SK-N-SH (cell line): ENCODE measurements at regions not wholly inside any gene's neighbourhood (a gene's known extent, or its start where the extent isn't known, plus 50 kb on each side); places are given as distances from the start of the nearest gene placed in this dataset.

Experiments used
- CTCF ChIA-PET: fragments of 300-600, 350-600 bp; formaldehyde crosslinking; extraction: SDS; loops from one replicate; lab custom pipeline; 2021; lab: Yijun Ruan, JAX
- POLR2A ChIA-PET: fragments of 350-600 bp; sonication (Branson Sonifier 250); formaldehyde crosslinking; extraction: SDS; loops from one replicate; lab custom pipeline; 2020; ENCODE audit warnings: antibody characterized with exemption, inconsistent platforms; lab: Yijun Ruan, JAX
- DNase-seq: peaks from one replicate; pipeline ENCODE4 v3.0.0; 2012
- H2AFZ ChIP-seq: fragments of 200-600 bp; sonication (generic); 2 replicates; pipeline ENCODE4 v1.8.1; 2016; ENCODE audit warnings: antibody characterized with exemption, mild to moderate bottlenecking, low read depth
- H3F3A ChIP-seq: fragments of 200-600 bp; sonication (generic); replicated peaks from 2 replicates; pipeline ENCODE3; 2016; ENCODE audit warnings: antibody characterized with exemption, mild to moderate bottlenecking; ENCODE audit not compliant: insufficient read depth
- H3K27ac ChIP-seq, 2 experiments: fragments of 200-500 bp in 1 of 2; fragments of 200-600 bp in 1 of 2; sonication (Bioruptor generic) in 1 of 2; sonication (generic), shearing (Covaris generic) in 1 of 2; 2 replicates each; pipeline versions ENCODE4 v1.5.1 to v1.6.1; 2014 to 2016; ENCODE audit warnings: low read depth in 2 of 2, inconsistent platforms in 1 of 2, low read length in 1 of 2, mild to moderate bottlenecking in 1 of 2, mixed read lengths in 1 of 2
- H3K27me3 ChIP-seq: fragments of 200-600 bp; sonication (generic), shearing (Covaris generic); 2 replicates; pipeline ENCODE4 v1.6.1; 2016; ENCODE audit warnings: mixed run types; ENCODE audit not compliant: insufficient read depth
- H3K36me3 ChIP-seq, 2 experiments: fragments of 200-500 bp in 1 of 2; fragments of 200-600 bp in 1 of 2; sonication (Bioruptor generic) in 1 of 2; sonication (generic) in 1 of 2; replicated peaks in 1 of 2; 2 replicates each; pipeline versions ENCODE3 to v1.5.1; 2014 to 2016; ENCODE audit warnings: low read length in 1 of 2, mild to moderate bottlenecking in 1 of 2; ENCODE audit not compliant: insufficient read depth in 2 of 2, control insufficient read depth in 1 of 2
- H3K4me1 ChIP-seq, 2 experiments: fragments of 200-500 bp in 1 of 2; fragments of 200-600 bp in 1 of 2; sonication (Bioruptor generic) in 1 of 2; sonication (generic), shearing (Covaris generic) in 1 of 2; 2 replicates each; pipeline versions ENCODE4 v1.5.1 to v1.6.1; 2014 to 2016; ENCODE audit warnings: low read depth in 1 of 2, low read length in 1 of 2, mixed run types in 1 of 2; ENCODE audit not compliant: insufficient read depth in 2 of 2, control insufficient read depth in 1 of 2
- H3K4me2 ChIP-seq: fragments of 200-600 bp; sonication (generic), shearing (Covaris generic); 2 replicates; pipeline ENCODE4 v1.6.1; 2017; ENCODE audit warnings: mixed run types
- H3K4me3 ChIP-seq, 2 experiments: fragments of 200-500 bp in 1 of 2; fragments of 200-600 bp in 1 of 2; sonication (Bioruptor generic) in 1 of 2; sonication (generic), shearing (Covaris generic) in 1 of 2; 2 replicates each; pipeline versions ENCODE4 v1.5.1 to v1.8.1; 2014 to 2016; ENCODE audit warnings: low read depth in 2 of 2, inconsistent platforms in 1 of 2, low read length in 1 of 2, mild to moderate bottlenecking in 1 of 2, mixed read lengths in 1 of 2, moderate library complexity in 1 of 2
- H3K79me2 ChIP-seq: fragments of 200-600 bp; sonication (generic); 2 replicates; pipeline ENCODE4 v1.8.1; 2017; ENCODE audit warnings: mild to moderate bottlenecking; ENCODE audit not compliant: insufficient read depth
- H3K9ac ChIP-seq: fragments of 200-600 bp; sonication (generic); 2 replicates; pipeline ENCODE4 v1.6.1; 2017; ENCODE audit warnings: mixed run types
- H3K9me2 ChIP-seq: fragments of 200-600 bp; sonication (generic); 2 replicates; pipeline ENCODE4 v1.6.1; 2017; ENCODE audit warnings: mixed run types
- H3K9me3 ChIP-seq: fragments of 200-600 bp; sonication (generic); 2 replicates; pipeline ENCODE4 v1.6.1; 2017; ENCODE audit warnings: mixed run types, mild to moderate bottlenecking, moderate library complexity
- H4K20me1 ChIP-seq: fragments of 200-600 bp; sonication (generic); 2 replicates; pipeline ENCODE4 v1.6.1; 2017; ENCODE audit warnings: mild to moderate bottlenecking, mixed run types; ENCODE audit not compliant: insufficient read depth
- CTCF ChIP-seq: fragments of 200-600 bp; sonication (generic); IDR thresholded peaks from 2 replicates; pipeline ENCODE4 v1.6.1; 2017; ENCODE audit warnings: antibody characterized with exemption, mild to moderate bottlenecking, moderate library complexity
- ELF1 ChIP-seq: IDR thresholded peaks from 2 replicates; pipeline ENCODE4 v1.4.0; 2012
- EP300 ChIP-seq, 2 experiments: IDR thresholded peaks; 2 replicates each; pipeline versions ENCODE4 v1.4.0 to v1.6.1; 2012; ENCODE audit warnings: borderline replicate concordance in 1 of 2, low read depth in 1 of 2, low read length in 1 of 2
- EZH2phosphoT487 ChIP-seq: fragments of 200-600 bp; sonication (generic); IDR thresholded peaks from 2 replicates; pipeline ENCODE4 v1.6.1; 2017; ENCODE audit warnings: low read depth, mixed run types, mild to moderate bottlenecking, antibody characterized with exemption, moderate library complexity, borderline replicate concordance
- FOSL2 ChIP-seq: IDR thresholded peaks from 2 replicates; pipeline ENCODE4 v1.4.0; 2012; ENCODE audit warnings: low read depth, mild to moderate bottlenecking, moderate library complexity, borderline replicate concordance
- JUND ChIP-seq: IDR thresholded peaks from 2 replicates; pipeline ENCODE4 v1.4.0; 2012
- MEF2A ChIP-seq: IDR thresholded peaks from 2 replicates; pipeline ENCODE4 v1.4.0; 2012; ENCODE audit warnings: low read depth, borderline replicate concordance
- MXI1 ChIP-seq: IDR thresholded peaks from 2 replicates; pipeline ENCODE4 v1.6.1; 2012; ENCODE audit warnings: mild to moderate bottlenecking, low read depth, low read length, improper control_type of control experiment
- PBX3 ChIP-seq: IDR thresholded peaks from 2 replicates; pipeline ENCODE4; 2012
- RAD21 ChIP-seq: IDR thresholded peaks from 2 replicates; pipeline ENCODE4 v1.6.1; 2012; ENCODE audit warnings: mild to moderate bottlenecking, low read length
- RCOR1 ChIP-seq: fragments of 150-350 bp; IDR thresholded peaks from 2 replicates; pipeline ENCODE4 v1.6.1; 2017; ENCODE audit warnings: antibody characterized with exemption, low read length
- SMC3 ChIP-seq: IDR thresholded peaks from 2 replicates; pipeline ENCODE4 v1.6.1; 2012; ENCODE audit warnings: low read depth, low read length, improper control_type of control experiment
- TCF12 ChIP-seq: IDR thresholded peaks from 2 replicates; pipeline ENCODE4 v1.4.0; 2012
- TEAD4 ChIP-seq: IDR thresholded peaks from 2 replicates; pipeline ENCODE4 v1.4.0; 2012; ENCODE audit warnings: mild to moderate bottlenecking, borderline replicate concordance; ENCODE audit not compliant: insufficient read depth
- USF2 ChIP-seq: fragments of 150-350 bp; IDR thresholded peaks from 2 replicates; pipeline ENCODE4 v1.6.1; 2017; ENCODE audit warnings: antibody characterized with exemption, low read length, low read depth, borderline replicate concordance
- YY1 ChIP-seq: IDR thresholded peaks from 2 replicates; pipeline ENCODE4 v1.4.0; 2012; ENCODE audit warnings: low read depth, mild to moderate bottlenecking
- ZBTB33 ChIP-seq: IDR thresholded peaks from 2 replicates; pipeline ENCODE4 v1.4.0; 2012; ENCODE audit warnings: low read depth, borderline replicate concordance
- WGBS: methylation state at CpG from one replicate; pipeline ENCODE4 v1.1.6; 2017; ENCODE audit warnings: low lambda C conversion rate; 5-methylcytosine and 5-hydroxymethylcytosine counted together

GRCh38 chr4:153988492-153989363, 199.8 kb upstream of the SFRP2 start (continued):
- TF ChIP-seq ZBTB33 (no peak), USF2 (no peak), TEAD4 (no peak), FOSL2 (no peak)
- TF ChIP-seq, all 33 proteins: peak for 0

GRCh38 chr4:153987291-153987690, 198.4 kb upstream of the SFRP2 start:
- TF ChIP-seq MEF2A: no peak
- no peak for TF ChIP-seq YY1
- TF ChIP-seq RAD21: no peak
- TF ChIP-seq TCF12: no peak
- TF ChIP-seq EZH2phosphoT487: no peak
- TF ChIP-seq, all 33 proteins: peak for 0
- CTCF ChIA-PET: no interaction called here
- H2AFZ ChIP-seq: no peak overlapping the region
- no peaks in the 10 kb centered on the region for H3K9me3 ChIP-seq
- no peaks in the 10 kb centered on the region for H3K4me1 ChIP-seq
- POLR2A ChIA-PET: no interaction called here
- no peak for DNase-seq
- peak overlapping the region in 1 of 2 experiments; percentile 39; a peak in 1 of 4 replicates for H3K27ac ChIP-seq
- no peak overlapping the region; a peak in 1 of 4 replicates for H3K4me3 ChIP-seq
- H3K9me2 ChIP-seq: no peaks in the 10 kb centered on the region
- no peak overlapping the region for H3K9ac ChIP-seq
- no peaks in the 10 kb centered on the region for H3F3A ChIP-seq
- H4K20me1 ChIP-seq: no peaks in the 10 kb centered on the region
- H3K4me2 ChIP-seq: no peak overlapping the region
- H3K27me3 ChIP-seq: no peaks in the 10 kb centered on the region
- H3K79me2 ChIP-seq: no peaks in the 10 kb centered on the region
- no peaks in the 10 kb centered on the region for H3K36me3 ChIP-seq
- 0% methylated on average over 1 of the region's 1 CpG for WGBS

- H3K9me3 ChIP-seq: no peaks in the 10 kb centered on the region
- no peaks in the 10 kb centered on the region for H3F3A ChIP-seq
- H3K36me3 ChIP-seq: no peaks in the 10 kb centered on the region
- H2AFZ ChIP-seq: no peak overlapping the region
- no peaks in the 10 kb centered on the region for H3K79me2 ChIP-seq
- ChIA-PET CTCF (no interaction called here), POLR2A (no interaction called here)
- no peaks in the 10 kb centered on the region for H3K9me2 ChIP-seq
- no peak overlapping the region for H3K9ac ChIP-seq
- no peak for DNase-seq
- H3K4me3 ChIP-seq: no peak overlapping the region
- H3K4me1 ChIP-seq: no peaks in the 10 kb centered on the region
- H3K27ac ChIP-seq: no peak overlapping the region
- no peaks in the 10 kb centered on the region for H4K20me1 ChIP-seq
- H3K4me2 ChIP-seq: no peak overlapping the region
- H3K27me3 ChIP-seq: no peaks in the 10 kb centered on the region
- TF ChIP-seq EP300 (IDR thresholded peaks at IDR 0.05; ENCODE audit: borderline replicate concordance in 1 of 2, low read depth in 1 of 2, low read length in 1 of 2) (no peak), JUND (no peak), PBX3 (no peak), RAD21 (no peak), MXI1 (no peak), USF2 (no peak), CTCF (no peak), SMC3 (no peak), RCOR1 (no peak), ELF1 (no peak), YY1 (no peak), MEF2A (no peak)
Measured at GRCh38 chr4:153976954-153977353, 188.1 kb upstream of the SFRP2 start.
